Urothelium cell line (cell line): ENCODE measurements at regions not wholly inside any gene's neighbourhood (a gene's known extent, or its start where the extent isn't known, plus 50 kb on each side); places are given as distances from the start of the nearest gene placed in this dataset.
A peak's percentile ranks its signal among the peaks of the same experiment; 100 is the strongest.

Experiments used
- DNase-seq: peaks from one replicate; pipeline ENCODE4 v3.0.0; 2011; ENCODE audit warnings: low spot score, mixed read lengths
- FAIRE-seq: peaks from 2 replicates; lab custom pipeline; 2011; peaks lifted over from hg19 to GRCh38; lab: Jason Lieb, UNC

- FAIRE-seq (no peak), DNase-seq (no peak)
These were observed 1154.2 kb upstream of the TENM4 start for GRCh38 chr11:80595011-80595410.

- peak; percentile 67 for DNase-seq
- peak; percentile 58 for FAIRE-seq
These were observed 1153.0 kb upstream of the TENM4 start for GRCh38 chr11:80593648-80594374.

- DNase-seq = no peak
- peak; percentile 58 for FAIRE-seq
These were observed 1151.7 kb upstream of the TENM4 start for GRCh38 chr11:80592546-80592945.

GRCh38 chr11:80587906-80588305 is 1147.1 kb upstream of the TENM4 start:
- no peak for DNase-seq
- FAIRE-seq = no peak

GRCh38 chr11:80586464-80586863 is 1145.6 kb upstream of the TENM4 start:
- FAIRE-seq (no peak), DNase-seq (no peak)

GRCh38 chr11:80584661-80585060 is 1143.8 kb upstream of the TENM4 start:
- no peak for FAIRE-seq
- DNase-seq = no peak

- FAIRE-seq (peak; percentile 37), DNase-seq (no peak)
These were observed 1129.0 kb upstream of the TENM4 start for GRCh38 chr11:80569832-80570231.

- DNase-seq (no peak), FAIRE-seq (no peak)
These were observed 1124.4 kb upstream of the TENM4 start for GRCh38 chr11:80565231-80565630.

GRCh38 chr11:80562523-80563125 is 1121.8 kb upstream of the TENM4 start:
- no peak for FAIRE-seq
- no peak for DNase-seq

- DNase-seq (no peak), FAIRE-seq (no peak)
These were observed 1119.1 kb upstream of the TENM4 start for GRCh38 chr11:80559942-80560341.

- FAIRE-seq (no peak), DNase-seq (no peak)
These were observed 1112.7 kb upstream of the TENM4 start for GRCh38 chr11:80553565-80553964.

GRCh38 chr11:80542704-80543103 is 1101.9 kb upstream of the TENM4 start:
- DNase-seq (no peak), FAIRE-seq (no peak)

- no peak for FAIRE-seq
- no peak for DNase-seq
These were observed 1097.2 kb upstream of the TENM4 start for GRCh38 chr11:80538040-80538439.

- FAIRE-seq (peak; percentile 55), DNase-seq (no peak)
These were observed 1092.6 kb upstream of the TENM4 start for GRCh38 chr11:80533463-80533862.

GRCh38 chr11:80532633-80533232 is 1091.9 kb upstream of the TENM4 start:
- no peak for DNase-seq
- FAIRE-seq = no peak

- DNase-seq = no peak
- no peak for FAIRE-seq
These were observed 1088.9 kb upstream of the TENM4 start for GRCh38 chr11:80529726-80530125.

- FAIRE-seq (no peak), DNase-seq (no peak)
These were observed 1085.0 kb upstream of the TENM4 start for GRCh38 chr11:80525663-80526405.

- FAIRE-seq (no peak), DNase-seq (no peak)
These were observed 1083.5 kb upstream of the TENM4 start for GRCh38 chr11:80524349-80524748.

- FAIRE-seq = no peak
- no peak for DNase-seq
These were observed 1082.2 kb upstream of the TENM4 start for GRCh38 chr11:80523057-80523456.

- FAIRE-seq (no peak), DNase-seq (no peak)
These were observed 1080.8 kb upstream of the TENM4 start for GRCh38 chr11:80521592-80521991.

- no peak for DNase-seq
- FAIRE-seq = no peak
These were observed 1079.7 kb upstream of the TENM4 start for GRCh38 chr11:80520507-80520887.
